AG10803 (cell line): ENCODE measurements at regions not wholly inside any gene's neighbourhood (a gene's known extent, or its start where the extent isn't known, plus 50 kb on each side); places are given as distances from the start of the nearest gene placed in this dataset.
"Not testable (repeated sequence)": the region's sequence is repeated elsewhere in the genome, so short reads cannot be mapped to it uniquely, and the experiment has no call there.

Experiments
- DNase-seq: peaks from one replicate; pipeline ENCODE4 v3.0.0; 2010; ENCODE audit warnings: low read depth
- H3K4me3 ChIP-seq: 2 replicates; pipeline ENCODE4 v1.5.1; 2011; ENCODE audit warnings: mild to moderate bottlenecking, low read length, control low read depth
- TF ChIP-seq, protein P1 (sequence below): conservative IDR thresholded peaks from 2 replicates; pipeline ENCODE4 v1.5.1; 2011; ENCODE audit warnings: mild to moderate bottlenecking, low read length, control low read depth, inconsistent platforms

DNA sequence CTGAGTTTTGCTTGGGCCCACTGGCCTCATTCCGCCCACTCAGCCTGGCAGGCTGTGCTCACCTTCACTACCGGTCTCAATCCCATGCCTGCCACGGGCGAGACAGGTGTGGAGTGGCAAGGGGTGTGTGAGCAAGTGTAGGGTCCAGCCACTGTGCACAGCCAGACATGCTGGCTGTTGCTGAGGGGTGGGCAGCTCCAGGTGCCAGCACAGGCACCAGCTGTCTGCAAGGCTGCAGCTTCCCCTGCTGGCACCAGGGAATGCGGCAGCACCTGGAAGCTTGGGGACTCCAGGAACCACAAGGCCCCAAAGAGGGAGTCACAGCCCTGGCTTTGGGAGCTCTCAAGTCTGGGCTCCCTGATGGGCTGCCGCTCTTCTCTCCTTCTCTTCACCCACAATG is 372.7 kb downstream of the CBLN4 start:
- no peak overlapping the region for H3K4me3 ChIP-seq
- DNase-seq: no peak
- TF ChIP-seq, protein P1, sequence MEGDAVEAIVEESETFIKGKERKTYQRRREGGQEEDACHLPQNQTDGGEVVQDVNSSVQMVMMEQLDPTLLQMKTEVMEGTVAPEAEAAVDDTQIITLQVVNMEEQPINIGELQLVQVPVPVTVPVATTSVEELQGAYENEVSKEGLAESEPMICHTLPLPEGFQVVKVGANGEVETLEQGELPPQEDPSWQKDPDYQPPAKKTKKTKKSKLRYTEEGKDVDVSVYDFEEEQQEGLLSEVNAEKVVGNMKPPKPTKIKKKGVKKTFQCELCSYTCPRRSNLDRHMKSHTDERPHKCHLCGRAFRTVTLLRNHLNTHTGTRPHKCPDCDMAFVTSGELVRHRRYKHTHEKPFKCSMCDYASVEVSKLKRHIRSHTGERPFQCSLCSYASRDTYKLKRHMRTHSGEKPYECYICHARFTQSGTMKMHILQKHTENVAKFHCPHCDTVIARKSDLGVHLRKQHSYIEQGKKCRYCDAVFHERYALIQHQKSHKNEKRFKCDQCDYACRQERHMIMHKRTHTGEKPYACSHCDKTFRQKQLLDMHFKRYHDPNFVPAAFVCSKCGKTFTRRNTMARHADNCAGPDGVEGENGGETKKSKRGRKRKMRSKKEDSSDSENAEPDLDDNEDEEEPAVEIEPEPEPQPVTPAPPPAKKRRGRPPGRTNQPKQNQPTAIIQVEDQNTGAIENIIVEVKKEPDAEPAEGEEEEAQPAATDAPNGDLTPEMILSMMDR: no peak

GRCh38 chr20:55629143-55629542 is 376.2 kb downstream of the CBLN4 start:
- H3K4me3 ChIP-seq, DNase-seq: not testable (repeated sequence)

- no peak overlapping the region for H3K4me3 ChIP-seq
- DNase-seq: no peak
- TF ChIP-seq, protein P1: no peak
Measured at GRCh38 chr20:55626716-55627115, 378.6 kb downstream of the CBLN4 start.

DNA sequence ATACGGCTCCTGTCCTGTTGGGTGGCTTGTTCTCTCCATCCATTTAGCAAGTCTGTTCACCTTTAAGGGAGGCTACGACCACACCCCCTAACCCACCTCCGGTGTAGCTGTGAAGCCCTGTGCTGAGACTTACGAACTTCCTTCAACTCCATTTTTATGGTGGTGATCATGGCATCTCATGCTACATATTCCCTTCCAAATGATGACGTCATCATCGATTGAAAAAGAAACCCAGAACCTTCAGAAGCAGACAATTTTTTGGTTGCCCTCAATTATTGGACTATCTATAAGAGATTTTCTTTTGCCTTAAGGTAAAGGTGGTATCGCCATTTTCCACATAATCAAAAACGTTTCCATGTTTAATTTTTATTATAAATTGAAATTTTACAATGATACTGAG is 389.0 kb downstream of the CBLN4 start:
- DNase-seq: no peak
- TF ChIP-seq, protein P1: no peak
- no peak overlapping the region for H3K4me3 ChIP-seq

DNA sequence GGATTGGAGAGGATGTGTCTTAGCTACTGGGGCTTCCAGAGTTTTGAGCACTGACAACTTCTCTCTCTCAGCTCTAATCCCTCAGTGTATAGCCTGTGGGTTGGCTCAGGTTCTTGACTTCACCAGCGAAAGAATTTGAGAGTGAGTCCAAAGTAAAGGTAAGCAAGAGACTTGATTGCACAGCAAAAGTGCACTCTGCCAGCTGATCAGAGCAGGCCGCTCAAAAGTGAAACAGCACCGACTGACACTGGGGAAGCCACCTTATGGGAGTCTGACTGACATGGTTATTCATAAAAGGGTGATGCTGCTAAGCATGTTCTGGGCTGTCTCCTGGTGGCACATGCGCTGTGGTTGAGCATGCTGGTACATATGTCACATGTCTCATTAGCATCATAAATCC is 389.5 kb downstream of the CBLN4 start:
- no peak overlapping the region for H3K4me3 ChIP-seq
- no peak for DNase-seq
- TF ChIP-seq, protein P1: no peak

DNA sequence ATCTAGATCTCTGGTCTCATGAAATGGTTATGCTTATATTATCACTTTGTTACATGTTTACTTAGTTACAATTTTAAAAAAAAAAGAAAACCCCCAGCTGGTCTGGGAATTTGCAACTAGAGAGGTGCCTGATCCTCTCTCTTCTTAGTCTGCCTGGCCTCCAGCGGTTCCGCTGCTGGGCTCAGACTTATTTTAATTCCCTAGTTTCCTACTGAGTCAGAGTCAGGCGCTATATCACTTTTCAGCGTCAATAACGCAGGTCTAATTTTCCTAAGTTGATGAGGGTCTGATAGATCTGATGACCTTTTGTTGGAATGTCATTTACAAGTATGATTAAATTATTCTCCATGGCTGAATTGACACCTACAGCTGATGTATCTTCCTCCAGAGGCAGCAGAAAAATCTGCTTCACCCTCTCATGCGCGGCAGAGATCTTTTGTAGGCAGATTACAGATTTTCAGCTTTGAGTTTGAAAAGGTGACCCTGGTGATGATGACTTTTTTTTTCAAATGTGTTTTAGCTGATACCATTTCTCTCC is 391.0 kb downstream of the CBLN4 start:
- H3K4me3 ChIP-seq: no peak overlapping the region
- TF ChIP-seq, protein P1: no peak
- no peak for DNase-seq

- TF ChIP-seq, protein P1: no peak
- no peak for DNase-seq
- no peak overlapping the region for H3K4me3 ChIP-seq
Measured at GRCh38 chr20:55610756-55611155, 394.6 kb downstream of the CBLN4 start.

DNA sequence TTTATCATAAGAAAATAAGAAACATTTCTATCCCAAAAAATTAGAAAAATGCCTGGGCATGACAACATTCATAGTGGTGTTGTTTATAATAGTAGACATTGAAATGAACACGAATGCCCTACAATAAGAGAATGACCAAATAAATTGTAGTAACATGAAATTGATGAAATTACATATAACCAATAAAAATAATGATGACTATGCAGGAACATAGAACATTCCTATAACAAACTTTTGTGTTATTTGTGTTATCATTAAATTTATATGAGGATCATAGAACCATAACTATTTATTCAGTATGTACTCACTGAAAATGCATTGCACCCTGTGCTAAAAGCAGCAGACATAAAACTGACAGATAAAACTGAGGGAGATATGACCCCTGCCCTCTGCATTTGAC is 399.7 kb downstream of the CBLN4 start:
- no peak overlapping the region for H3K4me3 ChIP-seq
- TF ChIP-seq, protein P1: no peak
- DNase-seq: no peak
